T-helper 1 cell treated with Interleukin-12 subunit alpha and Interleukin-12 subunit beta and Interleukin-4 antibody, amounts not matched to agents 30 μg/mL and 1 μg/mL, for 36 hours (primary cell): ENCODE measurements at regions not wholly inside any gene's neighbourhood (a gene's known extent, or its start where the extent isn't known, plus 50 kb on each side); places are given as distances from the start of the nearest gene placed in this dataset.

Source experiments
- H3K27ac Mint-ChIP-seq: one replicate; pipeline ENCODE4 v1.8.0; 2021; ENCODE audit warnings: mild to moderate bottlenecking, mixed read lengths
- H3K27me3 Mint-ChIP-seq: one replicate; pipeline ENCODE4 v1.8.0; 2021; ENCODE audit warnings: low read depth, mixed read lengths
- H3K36me3 Mint-ChIP-seq: one replicate; pipeline ENCODE4 v1.8.0; 2021; ENCODE audit warnings: low read depth, mixed read lengths
- H3K4me1 Mint-ChIP-seq: one replicate; pipeline ENCODE4 v1.8.0; 2021; ENCODE audit warnings: low read depth, mixed read lengths
- H3K4me3 Mint-ChIP-seq: one replicate; pipeline ENCODE4 v1.8.0; 2021; ENCODE audit warnings: mild to moderate bottlenecking, moderate library complexity, mixed read lengths
- H3K9me3 Mint-ChIP-seq: one replicate; pipeline ENCODE4 v1.8.0; 2021; ENCODE audit warnings: mixed read lengths

GRCh38 chr16:7990626-7991260 lies 599.6 kb downstream of the TMEM114 start:
- H3K27ac Mint-ChIP-seq, result no peak overlapping the region
- no peak overlapping the region for H3K4me3 Mint-ChIP-seq
- H3K4me1 Mint-ChIP-seq, result no peaks in the 10 kb centered on the region
- no peaks in the 10 kb centered on the region for H3K27me3 Mint-ChIP-seq
- peaks cover 55% of the 10 kb centered on the region for H3K9me3 Mint-ChIP-seq
- no peaks in the 10 kb centered on the region for H3K36me3 Mint-ChIP-seq

DNA sequence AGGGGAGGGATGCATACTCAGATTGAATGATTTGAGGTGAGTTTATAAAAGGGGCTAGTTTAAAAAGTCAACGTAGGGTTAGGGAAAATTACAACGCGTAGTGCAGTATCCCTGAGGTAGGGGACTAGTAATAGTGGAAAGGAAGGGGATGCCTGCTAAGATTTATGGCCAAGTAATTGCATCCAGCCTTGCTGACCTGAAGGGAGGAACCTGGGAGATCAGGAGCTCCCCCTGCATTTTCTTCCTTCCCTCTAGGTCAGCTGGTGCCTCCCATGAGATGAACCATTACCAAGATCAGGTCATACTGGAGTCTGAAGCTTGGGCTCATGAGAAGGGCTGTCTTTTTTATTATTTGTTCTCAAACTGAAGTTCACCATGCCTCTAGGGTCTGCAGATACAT lies 606.6 kb downstream of the TMEM114 start:
- Mint-ChIP-seq H3K4me1 (no peaks in the 10 kb centered on the region), H3K27ac (no peak overlapping the region), H3K36me3 (no peaks in the 10 kb centered on the region), H3K4me3 (no peak overlapping the region), H3K9me3 (peaks cover 27% of the 10 kb centered on the region), H3K27me3 (no peaks in the 10 kb centered on the region)

DNA sequence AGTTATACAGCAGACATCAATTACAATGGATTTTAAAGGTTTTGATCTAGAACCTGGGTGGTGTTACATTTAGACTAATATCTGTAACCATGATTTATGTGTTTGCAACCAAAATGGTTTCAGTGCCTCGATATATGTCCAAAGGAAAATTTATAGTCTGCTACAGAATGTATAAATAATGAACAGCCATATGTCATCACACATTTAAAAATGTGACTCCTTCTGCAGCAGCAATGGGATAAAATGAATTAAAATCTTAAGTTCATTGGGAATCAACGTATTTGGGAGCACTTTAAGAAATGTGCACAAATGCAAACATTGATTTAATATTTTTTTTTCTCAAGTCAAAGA lies 610.2 kb downstream of the TMEM114 start:
- no peaks in the 10 kb centered on the region for H3K4me1 Mint-ChIP-seq
- no peaks in the 10 kb centered on the region for H3K27me3 Mint-ChIP-seq
- no peaks in the 10 kb centered on the region for H3K36me3 Mint-ChIP-seq
- no peak overlapping the region for H3K27ac Mint-ChIP-seq
- H3K9me3 Mint-ChIP-seq, result peaks cover 7% of the 10 kb centered on the region
- no peak overlapping the region for H3K4me3 Mint-ChIP-seq

DNA sequence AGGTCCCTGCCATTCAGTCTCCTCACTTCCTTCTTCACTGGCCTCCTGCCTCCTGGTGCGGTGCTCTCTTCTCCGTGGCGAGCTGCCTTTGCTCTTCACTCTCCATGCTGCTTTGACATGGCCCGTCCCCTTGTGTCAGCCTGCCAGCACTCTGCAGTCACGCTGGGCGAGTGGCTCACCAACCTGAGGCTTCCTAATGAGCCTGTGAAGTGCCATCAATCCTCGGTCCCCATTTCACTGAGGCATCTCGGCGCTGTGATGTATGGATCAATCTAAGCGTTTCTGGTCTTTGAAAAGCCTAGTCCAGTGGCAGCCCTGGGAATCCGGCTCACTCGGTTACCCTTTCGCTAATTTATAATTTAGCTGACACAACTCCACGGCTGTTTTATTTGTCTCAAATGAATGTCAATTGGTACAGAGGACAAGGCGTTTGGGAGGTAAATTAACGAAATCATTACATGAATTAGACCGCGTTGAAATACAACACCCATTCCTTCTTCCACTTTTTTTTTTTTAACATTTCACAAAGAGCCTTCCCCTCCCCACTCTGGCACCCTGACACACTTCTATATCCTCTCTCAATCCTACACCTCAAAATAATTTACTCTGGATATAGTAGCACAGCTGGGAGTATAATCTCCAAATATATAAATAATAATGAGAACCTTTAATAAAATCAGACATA lies 610.7 kb downstream of the TMEM114 start:
- no peaks in the 10 kb centered on the region for H3K4me1 Mint-ChIP-seq
- H3K36me3 Mint-ChIP-seq, result no peaks in the 10 kb centered on the region
- peaks cover 9% of the 10 kb centered on the region for H3K9me3 Mint-ChIP-seq
- no peak overlapping the region for H3K27ac Mint-ChIP-seq
- no peaks in the 10 kb centered on the region for H3K27me3 Mint-ChIP-seq
- H3K4me3 Mint-ChIP-seq, result no peak overlapping the region

DNA sequence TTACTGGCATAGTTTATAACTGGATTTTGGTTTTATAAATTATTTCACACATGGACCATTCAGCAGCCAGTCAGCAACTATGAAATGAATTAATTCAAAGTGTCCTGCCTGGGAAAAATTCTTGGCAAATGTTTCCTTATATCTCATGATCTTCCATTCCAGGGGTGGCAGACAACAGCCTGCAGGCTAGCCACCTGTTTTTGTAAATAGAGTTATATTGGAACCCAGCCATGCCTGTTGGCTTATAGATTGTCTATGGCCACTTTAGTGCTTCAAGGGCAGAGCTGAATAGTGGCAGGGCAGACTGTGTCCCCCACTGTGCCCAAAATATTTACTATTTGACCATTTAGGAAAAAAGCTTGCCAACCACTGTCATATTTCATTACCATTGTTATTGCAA lies 613.7 kb downstream of the TMEM114 start:
- Mint-ChIP-seq H3K27me3 (no peaks in the 10 kb centered on the region), H3K4me1 (no peaks in the 10 kb centered on the region), H3K36me3 (no peaks in the 10 kb centered on the region), H3K9me3 (peaks cover 16% of the 10 kb centered on the region), H3K27ac (no peak overlapping the region), H3K4me3 (no peak overlapping the region)

GRCh38 chr16:7976125-7976524 lies 614.2 kb downstream of the TMEM114 start:
- Mint-ChIP-seq H3K4me1 (no peaks in the 10 kb centered on the region), H3K27me3 (no peaks in the 10 kb centered on the region), H3K9me3 (peaks cover 16% of the 10 kb centered on the region), H3K4me3 (no peak overlapping the region), H3K36me3 (no peaks in the 10 kb centered on the region), H3K27ac (no peak overlapping the region)

GRCh38 chr16:7967996-7968509 lies 622.3 kb downstream of the TMEM114 start:
- no peak overlapping the region for H3K4me3 Mint-ChIP-seq
- peaks cover 23% of the 10 kb centered on the region for H3K9me3 Mint-ChIP-seq
- H3K36me3 Mint-ChIP-seq, result no peaks in the 10 kb centered on the region
- H3K27ac Mint-ChIP-seq, result no peak overlapping the region
- no peaks in the 10 kb centered on the region for H3K27me3 Mint-ChIP-seq
- no peaks in the 10 kb centered on the region for H3K4me1 Mint-ChIP-seq

DNA sequence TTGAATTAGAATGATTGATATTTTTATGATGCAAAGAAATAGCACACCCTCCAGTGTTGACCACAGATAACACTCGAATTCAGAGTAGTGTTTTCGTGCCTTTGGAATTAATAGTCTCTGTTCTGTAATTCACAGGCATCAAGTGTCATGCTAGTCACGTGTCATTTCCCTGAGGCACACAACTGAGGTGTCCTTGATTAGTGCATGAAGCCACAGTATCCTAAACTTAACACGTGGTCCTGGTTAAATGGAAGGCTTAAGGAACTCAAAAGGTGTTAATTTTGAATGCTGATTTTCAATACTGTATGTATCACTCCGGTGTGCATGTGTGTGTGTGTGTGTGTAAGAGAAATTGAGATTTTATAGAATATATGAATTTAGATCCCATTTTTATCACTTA lies 625.6 kb downstream of the TMEM114 start:
- Mint-ChIP-seq H3K27ac (no peak overlapping the region), H3K27me3 (no peaks in the 10 kb centered on the region), H3K4me3 (no peak overlapping the region), H3K36me3 (no peaks in the 10 kb centered on the region), H3K9me3 (peaks cover 28% of the 10 kb centered on the region), H3K4me1 (no peaks in the 10 kb centered on the region)

- H3K4me3 Mint-ChIP-seq, result no peak overlapping the region
- peaks cover 29% of the 10 kb centered on the region for H3K9me3 Mint-ChIP-seq
- peaks cover under 1% of the 10 kb centered on the region for H3K36me3 Mint-ChIP-seq
- H3K27me3 Mint-ChIP-seq, result no peaks in the 10 kb centered on the region
- H3K4me1 Mint-ChIP-seq, result no peaks in the 10 kb centered on the region
- no peak overlapping the region for H3K27ac Mint-ChIP-seq
Observed at GRCh38 chr16:7964167-7964566, 626.1 kb downstream of the TMEM114 start.

- Mint-ChIP-seq H3K9me3 (peaks cover 36% of the 10 kb centered on the region), H3K27me3 (no peaks in the 10 kb centered on the region), H3K36me3 (peaks cover 2% of the 10 kb centered on the region), H3K27ac (no peak overlapping the region), H3K4me3 (no peak overlapping the region), H3K4me1 (no peaks in the 10 kb centered on the region)
Observed at GRCh38 chr16:7962091-7962879, 628.0 kb downstream of the TMEM114 start.

- Mint-ChIP-seq H3K36me3 (peaks cover 2% of the 10 kb centered on the region), H3K9me3 (peaks cover 37% of the 10 kb centered on the region), H3K4me1 (no peaks in the 10 kb centered on the region), H3K27me3 (no peaks in the 10 kb centered on the region), H3K4me3 (no peak overlapping the region), H3K27ac (no peak overlapping the region)
Observed at GRCh38 chr16:7957151-7957550, 624.5 kb downstream of the RBFOX1 start.

- Mint-ChIP-seq H3K27ac (no peak overlapping the region), H3K4me3 (no peak overlapping the region), H3K4me1 (no peaks in the 10 kb centered on the region), H3K36me3 (no peaks in the 10 kb centered on the region), H3K27me3 (no peaks in the 10 kb centered on the region), H3K9me3 (peaks cover 26% of the 10 kb centered on the region)
Observed at GRCh38 chr16:7953360-7953759, 620.7 kb downstream of the RBFOX1 start.

DNA sequence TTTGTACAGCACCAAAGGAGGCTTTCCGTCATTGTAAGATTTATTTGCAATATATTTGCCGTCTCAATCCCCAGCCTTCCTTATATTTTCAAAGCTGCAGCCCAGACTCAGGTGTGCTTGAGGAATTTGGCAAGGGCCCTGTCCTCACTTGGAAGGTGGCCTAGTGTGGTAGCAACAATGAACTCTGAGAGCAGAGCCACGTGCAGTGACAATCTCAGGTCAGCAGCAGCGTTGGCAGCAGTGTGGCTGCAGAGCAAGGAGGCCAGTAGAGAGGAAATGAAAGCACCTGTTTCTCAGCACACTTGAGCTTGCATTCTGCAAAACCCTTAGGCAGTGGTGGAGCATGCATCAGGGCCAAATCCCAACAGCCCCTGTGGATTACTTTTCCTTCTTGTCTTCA lies 613.5 kb downstream of the RBFOX1 start:
- Mint-ChIP-seq H3K27ac (no peak overlapping the region), H3K4me3 (no peak overlapping the region), H3K9me3 (peaks cover 20% of the 10 kb centered on the region), H3K4me1 (no peaks in the 10 kb centered on the region), H3K36me3 (no peaks in the 10 kb centered on the region), H3K27me3 (no peaks in the 10 kb centered on the region)

DNA sequence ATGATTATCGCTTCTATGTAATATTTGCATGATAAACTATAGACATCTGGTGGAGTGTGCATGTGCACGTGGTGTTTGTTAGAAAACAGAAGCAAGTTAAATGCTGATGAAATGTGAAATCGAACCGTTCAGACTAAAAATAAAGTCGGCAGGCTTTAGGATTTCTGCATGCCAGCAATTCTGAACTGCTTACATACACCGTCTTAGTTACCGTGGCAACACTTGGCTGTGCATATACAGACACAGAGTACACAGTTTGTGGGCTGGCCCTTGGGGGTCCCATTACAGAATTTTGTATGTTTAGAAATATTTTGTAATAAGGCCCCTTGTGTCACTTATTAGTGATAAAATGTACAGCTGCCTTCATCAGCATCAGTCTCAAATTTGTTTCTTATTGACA lies 605.5 kb downstream of the RBFOX1 start:
- Mint-ChIP-seq H3K4me3 (no peak overlapping the region), H3K4me1 (no peaks in the 10 kb centered on the region), H3K9me3 (peaks cover 22% of the 10 kb centered on the region), H3K27ac (no peak overlapping the region), H3K36me3 (no peaks in the 10 kb centered on the region), H3K27me3 (no peaks in the 10 kb centered on the region)

- Mint-ChIP-seq H3K27me3 (no peaks in the 10 kb centered on the region), H3K4me3 (no peak overlapping the region), H3K27ac (no peak overlapping the region), H3K36me3 (no peaks in the 10 kb centered on the region), H3K9me3 (peaks cover 30% of the 10 kb centered on the region), H3K4me1 (no peaks in the 10 kb centered on the region)
Observed at GRCh38 chr16:7921345-7921744, 588.7 kb downstream of the RBFOX1 start.
